HCT116 (cell line): ENCODE measurements at regions not wholly inside any gene's neighbourhood (a gene's known extent, or its start where the extent isn't known, plus 50 kb on each side); places are given as distances from the start of the nearest gene placed in this dataset.

Experiments used
- ATAC-seq: fragments of 200-7000 bp; cut with Tn5 transposase; 2 replicates; pipeline ENCODE4 v1.9.1; 2020; ENCODE audit warnings: mild to moderate bottlenecking, moderate library complexity
- BruUV-seq: library from RNA; stranded (reverse); fragments of 400-500 nt; replicated peaks from 2 replicates; lab custom pipeline; 2021; lab: Mats Ljungman, UMichigan
- CTCF ChIA-PET: fragments of 300-600 bp; sonication (Branson Sonifier 250); formaldehyde crosslinking; loops from one replicate; lab custom pipeline; 2021; ENCODE audit warnings: antibody characterized with exemption; lab: Charles Lee
- POLR2A ChIA-PET: fragments of 300-600, 350-600 bp; sonication (Branson Sonifier 250); formaldehyde crosslinking; loops from one replicate; lab custom pipeline; 2021; ENCODE audit warnings: antibody characterized with exemption; lab: Charles Lee
- RAD21 ChIA-PET, 2 experiments: fragments of 300-600 bp; sonication (Branson Sonifier 250); formaldehyde crosslinking; loops; one replicate each; lab custom pipeline; 2023; ENCODE audit warnings: low total read pairs in 2 of 2; ENCODE audit not compliant: uncharacterized antibody in 2 of 2, unreplicated experiment in 2 of 2, low non-redundant PET in 1 of 2; lab: Charles Lee
- DNase-seq: peaks from one replicate; pipeline ENCODE4 v3.0.0-alpha.2; 2010; ENCODE audit warnings: low read depth, low spot score
- H2AFZ ChIP-seq: fragments of 200-600 bp; shearing (Covaris generic), sonication (generic); 2 replicates; pipeline ENCODE4 v1.6.1; 2017; ENCODE audit warnings: low read depth, mixed run types, mixed read lengths, antibody characterized with exemption, low read length; ENCODE audit not compliant: poor library complexity, severe bottlenecking
- H3K27ac ChIP-seq: 2 replicates; pipeline ENCODE4 v1.5.1; 2012; ENCODE audit warnings: low read depth, low read length
- H3K27me3 ChIP-seq: fragments of 200-600 bp; sonication (generic); 2 replicates; pipeline ENCODE4 v1.6.1; 2016; ENCODE audit warnings: mixed run types, low read length, mixed read lengths; ENCODE audit not compliant: insufficient read depth
- H3K36me3 ChIP-seq, 2 experiments: fragments of 200-500 bp in 1 of 2; fragments of 200-600 bp in 1 of 2; sonication (Bioruptor generic) in 1 of 2; sonication (generic) in 1 of 2; 2 replicates each; pipeline versions ENCODE4 v1.5.1 to v1.6.1; 2014 to 2016; ENCODE audit warnings: low read length in 2 of 2, inconsistent platforms in 1 of 2, mixed read lengths in 1 of 2, mixed run types in 1 of 2; ENCODE audit not compliant: insufficient read depth in 2 of 2, control insufficient read depth in 1 of 2
- H3K4me1 ChIP-seq, 2 experiments: fragments of 200-600 bp in 1 of 2; sonication (generic) in 1 of 2; 2 replicates each; pipeline versions ENCODE4 v1.5.1 to v1.6.1; 2012 to 2017; ENCODE audit warnings: low read length in 2 of 2, inconsistent platforms in 1 of 2, mild to moderate bottlenecking in 1 of 2, mixed read lengths in 1 of 2, mixed run types in 1 of 2, moderate library complexity in 1 of 2; ENCODE audit not compliant: insufficient read depth in 2 of 2, control insufficient read depth in 1 of 2
- H3K4me2 ChIP-seq: fragments of 200-600 bp; sonication (generic); 2 replicates; pipeline ENCODE4 v1.6.1; 2017; ENCODE audit warnings: mixed run types, low read length, mixed read lengths
- H3K4me3 ChIP-seq, 2 experiments: fragments of 200-600 bp in 1 of 2; sonication (generic) in 1 of 2; replicated peaks in 1 of 2; 2 replicates each; pipeline ENCODE4 v1.5.1; 2011 to 2016; ENCODE audit warnings: low read length in 2 of 2, control low read depth in 1 of 2, low read depth in 1 of 2, mild to moderate bottlenecking in 1 of 2, mixed read lengths in 1 of 2, mixed run types in 1 of 2
- H3K79me2 ChIP-seq: fragments of 200-600 bp; sonication (generic); 2 replicates; pipeline ENCODE4 v1.6.1; 2017; ENCODE audit warnings: mild to moderate bottlenecking, mixed run types, low read length, moderate library complexity, mixed read lengths; ENCODE audit not compliant: insufficient read depth
- H3K9ac ChIP-seq: fragments of 200-600 bp; sonication (generic); 2 replicates; pipeline ENCODE4 v1.6.1; 2016; ENCODE audit warnings: low read length, mixed read lengths
- H3K9me2 ChIP-seq: fragments of 200-600 bp; sonication (generic), shearing (Covaris generic); 2 replicates; pipeline ENCODE4 v1.6.1; 2017; ENCODE audit warnings: mixed run types, mild to moderate bottlenecking, moderate library complexity; ENCODE audit not compliant: insufficient read depth
- H3K9me3 ChIP-seq, 2 experiments: fragments of 200-500 bp in 1 of 2; fragments of 200-600 bp in 1 of 2; sonication (Bioruptor generic) in 1 of 2; sonication (generic) in 1 of 2; 2 replicates each; pipeline ENCODE4 v1.6.1; 2014 to 2017; ENCODE audit warnings: low read length in 2 of 2, mixed read lengths in 2 of 2, inconsistent platforms in 1 of 2, low read depth in 1 of 2, mild to moderate bottlenecking in 1 of 2, mixed run types in 1 of 2, moderate library complexity in 1 of 2; ENCODE audit not compliant: control insufficient read depth in 1 of 2, insufficient read depth in 1 of 2
- H4K20me1 ChIP-seq: fragments of 200-600 bp; sonication (generic), shearing (Covaris generic); 2 replicates; pipeline ENCODE4 v1.6.1; 2017; ENCODE audit warnings: mixed run types, mild to moderate bottlenecking, moderate library complexity; ENCODE audit not compliant: insufficient read depth
- ATF3 ChIP-seq: IDR thresholded peaks from 2 replicates; pipeline ENCODE4 v1.6.1; 2012
- CBX3 ChIP-seq: IDR thresholded peaks from 2 replicates; pipeline ENCODE4 v1.6.1; 2012; ENCODE audit warnings: low read depth
- CTCF ChIP-seq, 3 experiments: fragments of 200-600 bp in 1 of 3; sonication (generic) in 1 of 3; IDR thresholded peaks in 2 of 3; conservative IDR thresholded peaks in 1 of 3; 2 replicates each; pipeline ENCODE4 v1.5.1; 2012 to 2017; ENCODE audit warnings: low read depth in 2 of 3, low read length in 2 of 3, antibody characterized with exemption in 1 of 3, borderline replicate concordance in 1 of 3, control low read depth in 1 of 3, mild to moderate bottlenecking in 1 of 3, mixed read lengths in 1 of 3, mixed run types in 1 of 3, moderate library complexity in 1 of 3; ENCODE audit not compliant: insufficient read depth in 1 of 3
- EGR1 ChIP-seq: IDR thresholded peaks from 2 replicates; pipeline ENCODE4 v1.6.1; 2012; ENCODE audit warnings: low read depth
- ELF1 ChIP-seq: IDR thresholded peaks from 2 replicates; pipeline ENCODE4 v1.6.1; 2012; ENCODE audit warnings: low read depth, borderline replicate concordance
- EZH2phosphoT487 ChIP-seq: fragments of 200-600 bp; IDR thresholded peaks from 2 replicates; pipeline ENCODE4 v1.6.1; 2018; ENCODE audit warnings: antibody characterized with exemption, borderline replicate concordance
- FOSL1 ChIP-seq: IDR thresholded peaks from 2 replicates; pipeline ENCODE4 v1.6.1; 2012; ENCODE audit warnings: low read depth
- POLR2A ChIP-seq: IDR thresholded peaks from 2 replicates; pipeline ENCODE4 v1.7.0; 2011; ENCODE audit warnings: borderline replicate concordance; ENCODE audit not compliant: insufficient read depth, insufficient read length; ENCODE audit errors: extremely low read depth
- POLR2AphosphoS5 ChIP-seq: IDR thresholded peaks from 2 replicates; pipeline ENCODE4 v1.6.1; 2011; ENCODE audit warnings: mild to moderate bottlenecking, low read depth, low read length, moderate library complexity
- RAD21 ChIP-seq: IDR thresholded peaks from 2 replicates; pipeline ENCODE4 v1.6.1; 2012; ENCODE audit warnings: low read depth, mild to moderate bottlenecking
- REST ChIP-seq: IDR thresholded peaks from 2 replicates; pipeline ENCODE4 v1.6.1; 2012; ENCODE audit warnings: low read depth
- SRF ChIP-seq: IDR thresholded peaks from 2 replicates; pipeline ENCODE4 v1.6.1; 2012; ENCODE audit warnings: low read depth
- ZBTB33 ChIP-seq: IDR thresholded peaks from 2 replicates; pipeline ENCODE4 v1.6.1; 2011; ENCODE audit warnings: mild to moderate bottlenecking, low read length, moderate library complexity; ENCODE audit not compliant: insufficient replicate concordance; ENCODE audit errors: extremely low read depth
- ZFX ChIP-seq: fragments of 450-650 bp; IDR thresholded peaks from 2 replicates; pipeline ENCODE4 v1.6.1; 2017
- ZNF274 ChIP-seq: fragments of 200-500 bp; sonication (Bioruptor generic); IDR thresholded peaks from 2 replicates; pipeline ENCODE4 v1.6.1; 2014; ENCODE audit warnings: mild to moderate bottlenecking, low read depth, low read length, inconsistent platforms
- intact Hi-C: fragments of 100-400 bp; cut with micrococcal nuclease; formaldehyde crosslinking; loops from 2 replicates; pipeline ENCODE4 v1.10.0; 2022

GRCh38 chr2:72012886-72013574 is 134.6 kb downstream of the CYP26B1 start:
- Histone ChIP-seq H3K9me2 (no peaks in the 10 kb centered on the region), H3K79me2 (no peaks in the 10 kb centered on the region), H3K27me3 (no peaks in the 10 kb centered on the region), H3K4me2 (no peak overlapping the region), H3K36me3 (no peaks in the 10 kb centered on the region), H4K20me1 (no peaks in the 10 kb centered on the region), H3K9ac (no peak overlapping the region), H3K27ac (no peak overlapping the region), H2AFZ (no peak overlapping the region), H3K4me1 (peaks cover 0 to 11% of the 10 kb centered on the region in 2 experiments; a peak in 3 of 4 replicates), H3K4me3 (no peak overlapping the region), H3K9me3 (no peaks in the 10 kb centered on the region)
- no TSS peak for BruUV-seq
- CTCF ChIA-PET, result no interaction called here
- ATAC-seq (no peak), DNase-seq (no peak)
- POLR2A ChIA-PET, result no interaction called here
- RAD21 ChIA-PET, result no interaction called here
- no peak for TF ChIP-seq CBX3
- TF ChIP-seq ZNF274, result no peak
- no peak for TF ChIP-seq REST
- no peak for TF ChIP-seq POLR2AphosphoS5
- no peak for TF ChIP-seq FOSL1
- no peak for TF ChIP-seq EGR1
- no peak for TF ChIP-seq ZFX
- no peak for TF ChIP-seq POLR2A
- TF ChIP-seq SRF, result no peak
- TF ChIP-seq CTCF (IDR thresholded peaks at IDR 0.05 in 2 of 3, conservative IDR thresholded peaks at IDR 0.05 in 1 of 3; ENCODE audit: borderline replicate concordance in 1 of 3, insufficient read depth in 1 of 3, low read depth in 2 of 3, low read length in 2 of 3), result no peak
- TF ChIP-seq ELF1, result no peak
- TF ChIP-seq ATF3, result no peak
- no peak for TF ChIP-seq RAD21
- no peak for TF ChIP-seq ZBTB33
- no peak for TF ChIP-seq EZH2phosphoT487
- intact Hi-C loops, result no loop called here
